GM18511 (cell line): ENCODE measurements at regions not wholly inside any gene's neighbourhood (a gene's known extent, or its start where the extent isn't known, plus 50 kb on each side); places are given as distances from the start of the nearest gene placed in this dataset.
"Not testable (repeated sequence)": the region's sequence is repeated elsewhere in the genome, so short reads cannot be mapped to it uniquely, and the experiment has no call there.

Experiments
- ATAC-seq: cut with Tn5 transposase; IDR thresholded peaks from one replicate; pipeline ENCODE4 v1.9.1; 2021; ENCODE audit warnings: mild to moderate bottlenecking, moderate library complexity; ENCODE audit not compliant: unreplicated experiment

- ATAC-seq: no peak
Observed at GRCh38 chr5:43837996-43838395, 235.0 kb downstream of the NNT start.

GRCh38 chr5:43837091-43837490, 234.1 kb downstream of the NNT start:
- ATAC-seq: no peak

- ATAC-seq: no peak
Observed at GRCh38 chr5:43833961-43834360, 231.0 kb downstream of the NNT start.

- ATAC-seq: not testable (repeated sequence)
Observed at GRCh38 chr5:43824325-43824964, 221.5 kb downstream of the NNT start.

GRCh38 chr5:43818394-43818793, 215.4 kb downstream of the NNT start:
- not testable (repeated sequence) for ATAC-seq

- ATAC-seq: no peak
Observed at GRCh38 chr5:43815497-43815896, 212.5 kb downstream of the NNT start.

- no peak for ATAC-seq
Observed at GRCh38 chr5:43804723-43805122, 201.7 kb downstream of the NNT start.

- no peak for ATAC-seq
Observed at GRCh38 chr5:43804041-43804440, 201.1 kb downstream of the NNT start.

- ATAC-seq: no peak
Observed at GRCh38 chr5:43802651-43803050, 199.7 kb downstream of the NNT start.

- ATAC-seq: no peak
Observed at GRCh38 chr5:43802119-43802518, 199.1 kb downstream of the NNT start.

- no peak for ATAC-seq
Observed at GRCh38 chr5:43798740-43799139, 195.8 kb downstream of the NNT start.

GRCh38 chr5:43791880-43792279, 188.9 kb downstream of the NNT start:
- ATAC-seq: not testable (repeated sequence)

- no peak for ATAC-seq
Observed at GRCh38 chr5:43785198-43785597, 182.2 kb downstream of the NNT start.

GRCh38 chr5:43780586-43780985, 177.6 kb downstream of the NNT start:
- no peak for ATAC-seq

- no peak for ATAC-seq
Observed at GRCh38 chr5:43774881-43775399, 172.0 kb downstream of the NNT start.

GRCh38 chr5:43773478-43773844, 170.5 kb downstream of the NNT start:
- ATAC-seq: no peak

- ATAC-seq: no peak
Observed at GRCh38 chr5:43772764-43773477, 169.9 kb downstream of the NNT start.

GRCh38 chr5:43772458-43772763, 169.4 kb downstream of the NNT start:
- no peak for ATAC-seq

- ATAC-seq: no peak
Observed at GRCh38 chr5:43771611-43772031, 168.6 kb downstream of the NNT start.

GRCh38 chr5:43769571-43770355, 166.8 kb downstream of the NNT start:
- no peak for ATAC-seq
